Heart right ventricle (tissue), 16 donors: ENCODE measurements at regions not wholly inside any gene's neighbourhood (a gene's known extent, or its start where the extent isn't known, plus 50 kb on each side); places are given as distances from the start of the nearest gene placed in this dataset.

Experiments
- ATAC-seq, 8 donors: fragments of 200-7000 bp; cut with Tn5 transposase; one replicate each; pipeline ENCODE4 v1.9.1; 2020; ENCODE audit warnings: mild to moderate bottlenecking in 8 of 8, moderate library complexity in 8 of 8, moderate number of reproducible peaks in 1 of 8
- DNase-seq, 2 donors: peaks; one replicate each; pipeline ENCODE4 v3.0.0-alpha.2; 2020
- H3K27ac ChIP-seq, 10 donors: fragments of 200-600 bp; sonication (generic) in 2 of 10; one replicate each; pipeline versions ENCODE4 v1.5.0 to v1.8.0; 2020 to 2022; ENCODE audit warnings: mild to moderate bottlenecking in 3 of 10
- H3K27me3 ChIP-seq, 7 donors: fragments of 200-600 bp; one replicate each; pipeline ENCODE4 v1.8.0; 2021 to 2022; ENCODE audit warnings: mild to moderate bottlenecking in 2 of 7
- H3K36me3 ChIP-seq, 9 donors: fragments of 200-600 bp; sonication (generic) in 1 of 9; one replicate each; pipeline versions ENCODE4 v1.5.0 to v1.8.0; 2020 to 2022; ENCODE audit warnings: mild to moderate bottlenecking in 2 of 9
- H3K4me1 ChIP-seq, 9 donors: fragments of 200-600 bp; sonication (generic) in 1 of 9; one replicate each; pipeline versions ENCODE4 v1.5.0 to v1.8.0; 2020 to 2022; ENCODE audit warnings: mild to moderate bottlenecking in 4 of 9
- H3K4me3 ChIP-seq, 10 donors: fragments of 200-600 bp; sonication (generic) in 2 of 10; one replicate each; pipeline versions ENCODE4 v1.5.0 to v1.8.0; 2020 to 2022; ENCODE audit warnings: mild to moderate bottlenecking in 7 of 10, moderate library complexity in 2 of 10
- H3K9me3 ChIP-seq, 11 donors: fragments of 200-600 bp in 10 of 11; sonication (generic) in 2 of 11; one replicate each; pipeline versions ENCODE4 v1.5.0 to v1.8.0; 2013 to 2022; ENCODE audit warnings: mild to moderate bottlenecking in 2 of 11, control low read depth in 1 of 11, moderate library complexity in 1 of 11
- WGBS, 2 donors: extraction: QIAGEN DNeasy Blood & Tissue Kit; methylation state at CpG; one replicate each; pipeline ENCODE4 v1.1.7; 2013; ENCODE audit warnings: inconsistent platforms in 1 of 2; 5-methylcytosine and 5-hydroxymethylcytosine counted together
- intact Hi-C, 10 donors: fragments of 100-400 bp; cut with DNase I; formaldehyde crosslinking; loops; one replicate each; pipeline versions ENCODE4 v1.11.1 to v1.14.2; 2022
- TF ChIP-seq, protein P1 (sequence below), 9 donors: fragments of 200-600 bp; sonication (generic) in 2 of 9; IDR thresholded peaks; one replicate each; pipeline versions ENCODE4 v1.5.0 to v1.8.0; 2021 to 2022; ENCODE audit warnings: antibody characterized with exemption in 9 of 9, mild to moderate bottlenecking in 5 of 9, moderate library complexity in 1 of 9
- donor health status: Arrhythmogenic right ventricular cardiomyopathy.
- donor health status: ischemic (EF 13 %, LVEDD 7.1; RV severe dilation, severe dysfunction).
- donor health status: healthy with polysubstance abuse.
- donor health status: DM: no; HTN: yes; CAD: no.
- donor health status: DM: no; HTN: no; CAD: no.
- donor health status: ischemic (EF 25% LVEDD 6.9; RV normal size, moderate dysfunction).
- donor health status: ischemic (EF 25% LVEDD 5.7; RV mildly dilated, moderate dysfunction).
- donor health status: healthy.
- donor health status: DM: yes; HTN: yes; CAD: no.
- donor health status: Ischemic cardiomyopathy.
- donor health status: ischemic (EF 35%, LVEDD 5.7; RV mildly dilated, moderate dysfunction).
- donor health status: nonischemic (EF 11% LVEDD 7.7; RV severe dilation, severe dysfunction).
- donor health status: DM: yes; HTN: yes; CAD: no.
- donor health status: PGD.
- donor health status: ischemic (EF 29% LVEDD 5.4; RV normal size, mild dysfunction).
- donor health status: nonischemic (EF 23%, LVEDD 6.1; RV moderate dilation, normal function).

DNA sequence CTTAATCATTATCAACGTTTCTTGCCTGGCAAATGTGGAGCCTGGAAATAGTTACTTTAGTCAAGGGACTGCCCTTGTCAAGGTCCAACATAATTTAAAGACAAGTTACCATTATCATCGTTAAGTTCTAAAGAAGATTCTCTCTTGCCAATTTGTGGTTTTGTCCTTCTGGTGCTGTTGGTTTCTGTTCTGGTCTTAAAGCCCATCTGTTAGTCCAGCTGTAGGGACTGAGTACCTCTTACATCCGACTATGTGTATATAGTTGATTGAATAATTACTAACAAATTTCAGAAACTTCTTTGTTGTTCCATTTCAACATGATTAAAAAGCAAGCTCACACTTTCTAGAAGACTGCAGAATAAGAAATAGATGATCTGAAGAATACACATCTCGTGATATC lies 1854.9 kb downstream of the MAT2B start:
- Histone ChIP-seq H3K36me3 (no peaks in the 10 kb centered on the region), H3K27ac (no peak overlapping the region), H3K9me3 (no peaks in the 10 kb centered on the region), H3K4me1 (no peaks in the 10 kb centered on the region), H3K4me3 (no peak overlapping the region), H3K27me3 (no peaks in the 10 kb centered on the region)
- ATAC-seq (no peak), DNase-seq (no peak)
- intact Hi-C loops = no loop called here
- WGBS, 2 donors = 66 to 67% methylated on average over 4 of the region's 4 CpGs
- TF ChIP-seq, protein P1, sequence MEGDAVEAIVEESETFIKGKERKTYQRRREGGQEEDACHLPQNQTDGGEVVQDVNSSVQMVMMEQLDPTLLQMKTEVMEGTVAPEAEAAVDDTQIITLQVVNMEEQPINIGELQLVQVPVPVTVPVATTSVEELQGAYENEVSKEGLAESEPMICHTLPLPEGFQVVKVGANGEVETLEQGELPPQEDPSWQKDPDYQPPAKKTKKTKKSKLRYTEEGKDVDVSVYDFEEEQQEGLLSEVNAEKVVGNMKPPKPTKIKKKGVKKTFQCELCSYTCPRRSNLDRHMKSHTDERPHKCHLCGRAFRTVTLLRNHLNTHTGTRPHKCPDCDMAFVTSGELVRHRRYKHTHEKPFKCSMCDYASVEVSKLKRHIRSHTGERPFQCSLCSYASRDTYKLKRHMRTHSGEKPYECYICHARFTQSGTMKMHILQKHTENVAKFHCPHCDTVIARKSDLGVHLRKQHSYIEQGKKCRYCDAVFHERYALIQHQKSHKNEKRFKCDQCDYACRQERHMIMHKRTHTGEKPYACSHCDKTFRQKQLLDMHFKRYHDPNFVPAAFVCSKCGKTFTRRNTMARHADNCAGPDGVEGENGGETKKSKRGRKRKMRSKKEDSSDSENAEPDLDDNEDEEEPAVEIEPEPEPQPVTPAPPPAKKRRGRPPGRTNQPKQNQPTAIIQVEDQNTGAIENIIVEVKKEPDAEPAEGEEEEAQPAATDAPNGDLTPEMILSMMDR (IDR thresholded peaks at IDR 0.05) = no peak

DNA sequence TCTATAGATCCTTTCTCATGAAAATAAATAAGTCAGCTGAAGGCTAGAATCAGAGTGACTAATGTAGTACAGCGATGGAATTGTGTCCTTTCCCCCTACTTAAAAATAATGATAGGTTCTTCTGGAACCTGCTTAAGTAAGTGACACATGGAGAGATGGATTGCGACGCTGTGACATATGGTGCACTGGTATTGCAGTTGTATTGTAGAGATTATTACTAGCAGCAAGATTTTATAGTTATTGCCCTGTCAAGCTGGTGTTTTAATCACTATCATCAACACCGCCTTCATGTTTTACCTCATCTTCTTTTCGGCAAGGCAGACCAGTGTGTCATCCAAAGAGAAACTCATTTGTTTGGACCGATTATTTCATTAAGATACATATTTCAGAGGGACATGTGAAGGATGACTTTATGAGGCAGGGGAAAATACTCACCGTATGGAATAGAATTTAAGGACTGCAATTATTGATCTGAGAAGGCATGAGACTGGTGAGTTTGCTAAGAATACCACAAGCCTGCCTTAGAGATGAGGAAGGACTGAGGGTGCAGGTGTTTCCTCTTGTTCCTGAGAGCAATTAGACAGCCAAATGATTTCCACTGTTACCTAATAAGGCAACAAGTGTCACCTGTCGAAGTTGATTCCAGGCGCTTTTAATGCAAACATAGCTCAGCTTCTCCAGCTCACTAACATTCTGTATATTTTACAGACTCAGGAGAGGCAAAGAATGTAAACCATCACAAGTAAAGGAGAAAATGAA lies 1855.5 kb downstream of the MAT2B start:
- TF ChIP-seq, protein P1 (IDR thresholded peaks at IDR 0.05) = no peak
- Histone ChIP-seq H3K27ac (no peak overlapping the region), H3K27me3 (no peaks in the 10 kb centered on the region), H3K4me1 (no peaks in the 10 kb centered on the region), H3K9me3 (no peaks in the 10 kb centered on the region), H3K36me3 (no peaks in the 10 kb centered on the region), H3K4me3 (no peak overlapping the region)
- ATAC-seq = no peak
- no peak for DNase-seq
- intact Hi-C loops = no loop called here
- WGBS, 2 donors = 71 to 79% methylated on average over 9 of the region's 9 CpGs

DNA sequence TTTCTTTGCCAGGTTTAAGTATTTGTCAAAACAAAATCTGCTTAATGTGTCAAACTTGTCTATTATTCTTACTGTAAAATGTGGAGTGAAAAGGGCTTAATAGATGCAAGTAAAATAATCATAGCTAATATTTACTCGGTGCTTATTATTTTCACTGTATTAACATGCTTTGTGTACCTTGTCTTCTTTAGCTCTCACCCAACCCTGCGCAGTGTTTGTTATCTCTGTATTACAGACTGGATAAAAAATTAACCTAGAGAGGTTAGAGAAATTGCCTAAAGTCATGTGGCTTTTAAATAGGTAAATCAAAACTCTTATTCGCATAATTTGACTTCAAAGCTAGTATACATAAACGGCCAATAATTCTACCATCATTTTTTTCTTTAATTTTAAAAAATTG lies 1864.8 kb downstream of the MAT2B start:
- Histone ChIP-seq H3K27ac (no peak overlapping the region), H3K36me3 (no peaks in the 10 kb centered on the region), H3K4me1 (no peaks in the 10 kb centered on the region), H3K9me3 (no peaks in the 10 kb centered on the region), H3K27me3 (no peaks in the 10 kb centered on the region), H3K4me3 (no peak overlapping the region)
- DNase-seq = no peak
- no peak for ATAC-seq
- TF ChIP-seq, protein P1 (IDR thresholded peaks at IDR 0.05) = no peak
- WGBS, 2 donors = 88 to 90% methylated on average over 4 of the region's 4 CpGs
- intact Hi-C loops = no loop called here

DNA sequence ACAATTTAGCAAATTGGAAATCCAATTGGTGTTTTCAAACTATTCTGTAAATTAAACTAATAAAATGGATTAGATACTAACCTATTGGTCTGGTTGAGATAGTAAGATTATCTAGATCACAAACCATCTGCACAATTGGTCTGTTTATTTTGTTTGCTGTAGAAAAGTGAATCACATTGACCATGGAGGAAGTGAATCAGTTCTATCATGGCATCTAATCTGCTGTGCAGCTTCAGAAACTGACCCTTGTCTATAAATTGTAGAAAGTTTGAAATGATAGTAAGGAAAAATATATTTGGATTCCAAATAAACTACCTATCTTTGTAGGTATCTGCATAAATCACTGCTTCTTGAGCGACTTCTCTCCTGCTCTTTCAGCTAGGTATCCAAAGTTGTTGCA lies 1865.4 kb downstream of the MAT2B start:
- 76 to 86% methylated on average over 1 of the region's 1 CpG for WGBS, 2 donors
- Histone ChIP-seq H3K36me3 (no peaks in the 10 kb centered on the region), H3K27ac (no peak overlapping the region), H3K4me3 (no peak overlapping the region), H3K27me3 (no peaks in the 10 kb centered on the region), H3K9me3 (no peaks in the 10 kb centered on the region), H3K4me1 (no peaks in the 10 kb centered on the region)
- TF ChIP-seq, protein P1 (IDR thresholded peaks at IDR 0.05) = no peak
- ATAC-seq = no peak
- no peak for DNase-seq
- intact Hi-C loops = no loop called here
